Activated CD8-positive, alpha-beta T cell treated with anti-CD3 and anti-CD28 coated beads for 36 hours (primary cell): ENCODE measurements at regions not wholly inside any gene's neighbourhood (a gene's known extent, or its start where the extent isn't known, plus 50 kb on each side); places are given as distances from the start of the nearest gene placed in this dataset.

Source experiments
- ATAC-seq: fragments of 200-7000 bp; cut with Tn5 transposase; one replicate; pipeline ENCODE4 v1.10.0; 2021; ENCODE audit warnings: mild to moderate bottlenecking, moderate library complexity
- CTCF ChIA-PET: fragments of 350-600 bp; sonication (Branson Sonifier 250); formaldehyde crosslinking; loops from one replicate; lab custom pipeline; 2021; ENCODE audit warnings: antibody characterized with exemption; lab: Charles Lee
- POLR2A ChIA-PET: fragments of 350-600 bp; sonication (Branson Sonifier 250); formaldehyde crosslinking; loops from one replicate; lab custom pipeline; 2021; ENCODE audit warnings: antibody characterized with exemption; lab: Charles Lee
- DNase-seq: peaks from one replicate; pipeline ENCODE4 v3.0.0-alpha.2; 2020
- H3K27ac Mint-ChIP-seq: one replicate; pipeline ENCODE4 v1.8.0; 2021; ENCODE audit warnings: mild to moderate bottlenecking, mixed read lengths
- H3K27me3 Mint-ChIP-seq: one replicate; pipeline ENCODE4 v1.8.0; 2021; ENCODE audit warnings: mixed read lengths
- H3K36me3 Mint-ChIP-seq: one replicate; pipeline ENCODE4 v1.8.0; 2021; ENCODE audit warnings: low read depth, mixed read lengths
- H3K4me1 Mint-ChIP-seq: one replicate; pipeline ENCODE4 v1.8.0; 2021; ENCODE audit warnings: low read depth, mixed read lengths
- H3K4me3 Mint-ChIP-seq: one replicate; pipeline ENCODE4 v1.8.0; 2021; ENCODE audit warnings: mild to moderate bottlenecking, moderate library complexity, mixed read lengths
- H3K9me3 Mint-ChIP-seq: one replicate; pipeline ENCODE4 v1.8.0; 2021; ENCODE audit warnings: mixed read lengths
- intact Hi-C: fragments of 100-400 bp; cut with micrococcal nuclease; formaldehyde crosslinking; loops from one replicate; pipeline ENCODE4 v1.10.0; 2022
- TF ChIP-seq, protein P1 (sequence below): fragments of 200-600 bp; IDR thresholded peaks from one replicate; pipeline ENCODE4 v1.8.0; 2022; ENCODE audit warnings: antibody characterized with exemption, mild to moderate bottlenecking

DNA sequence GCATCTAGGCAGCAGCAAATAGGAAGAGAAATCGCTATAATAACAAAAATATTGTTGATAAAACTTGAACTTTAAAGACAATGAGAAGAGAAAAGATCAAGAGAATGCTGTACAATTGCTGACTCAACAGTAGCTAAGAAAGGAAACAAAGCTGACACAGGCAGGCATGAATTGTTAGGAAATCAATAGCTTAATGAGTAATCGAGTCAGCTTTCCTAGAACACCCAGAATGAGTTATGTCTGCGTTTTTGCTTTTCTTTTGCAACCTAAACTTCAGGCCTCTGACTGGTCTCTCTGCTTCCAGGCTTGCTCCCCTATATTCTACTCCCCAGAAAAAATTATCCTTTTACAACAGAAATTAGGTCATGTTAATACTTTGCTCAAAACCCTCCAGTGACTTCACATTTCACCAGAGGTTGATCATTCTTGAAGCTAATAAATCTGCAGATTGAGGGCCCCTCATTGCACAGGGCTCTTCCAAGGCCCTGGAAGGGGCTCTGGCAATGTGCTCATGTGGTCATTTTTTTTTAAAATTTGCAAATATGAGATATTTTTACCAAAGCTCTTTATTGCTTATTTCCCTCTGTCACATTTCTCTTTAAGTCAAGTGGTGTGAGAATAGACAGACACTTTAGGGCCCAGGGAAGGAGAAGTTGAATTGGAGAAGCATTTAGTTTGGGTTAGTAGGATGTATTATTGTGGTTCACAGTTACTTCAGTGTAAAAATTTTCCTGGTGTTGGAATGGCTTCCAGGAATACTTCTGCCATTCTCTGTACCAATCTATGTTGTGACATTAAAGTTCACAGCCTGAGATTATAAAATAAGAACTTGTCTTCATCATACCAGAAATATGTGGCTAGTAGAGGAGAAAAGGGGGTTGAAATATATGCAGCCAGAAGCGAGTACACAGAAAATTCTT is 116.3 kb downstream of the TMCO5A start:
- TF ChIP-seq, protein P1, sequence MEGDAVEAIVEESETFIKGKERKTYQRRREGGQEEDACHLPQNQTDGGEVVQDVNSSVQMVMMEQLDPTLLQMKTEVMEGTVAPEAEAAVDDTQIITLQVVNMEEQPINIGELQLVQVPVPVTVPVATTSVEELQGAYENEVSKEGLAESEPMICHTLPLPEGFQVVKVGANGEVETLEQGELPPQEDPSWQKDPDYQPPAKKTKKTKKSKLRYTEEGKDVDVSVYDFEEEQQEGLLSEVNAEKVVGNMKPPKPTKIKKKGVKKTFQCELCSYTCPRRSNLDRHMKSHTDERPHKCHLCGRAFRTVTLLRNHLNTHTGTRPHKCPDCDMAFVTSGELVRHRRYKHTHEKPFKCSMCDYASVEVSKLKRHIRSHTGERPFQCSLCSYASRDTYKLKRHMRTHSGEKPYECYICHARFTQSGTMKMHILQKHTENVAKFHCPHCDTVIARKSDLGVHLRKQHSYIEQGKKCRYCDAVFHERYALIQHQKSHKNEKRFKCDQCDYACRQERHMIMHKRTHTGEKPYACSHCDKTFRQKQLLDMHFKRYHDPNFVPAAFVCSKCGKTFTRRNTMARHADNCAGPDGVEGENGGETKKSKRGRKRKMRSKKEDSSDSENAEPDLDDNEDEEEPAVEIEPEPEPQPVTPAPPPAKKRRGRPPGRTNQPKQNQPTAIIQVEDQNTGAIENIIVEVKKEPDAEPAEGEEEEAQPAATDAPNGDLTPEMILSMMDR = no peak
- intact Hi-C loops = no loop called here
- ChIA-PET CTCF (no interaction called here), POLR2A (no interaction called here)
- Mint-ChIP-seq H3K4me1 (no peaks in the 10 kb centered on the region), H3K27me3 (no peaks in the 10 kb centered on the region), H3K4me3 (no peak overlapping the region), H3K9me3 (no peaks in the 10 kb centered on the region), H3K27ac (no peak overlapping the region), H3K36me3 (no peaks in the 10 kb centered on the region)
- no peak for ATAC-seq
- no peak for DNase-seq

DNA sequence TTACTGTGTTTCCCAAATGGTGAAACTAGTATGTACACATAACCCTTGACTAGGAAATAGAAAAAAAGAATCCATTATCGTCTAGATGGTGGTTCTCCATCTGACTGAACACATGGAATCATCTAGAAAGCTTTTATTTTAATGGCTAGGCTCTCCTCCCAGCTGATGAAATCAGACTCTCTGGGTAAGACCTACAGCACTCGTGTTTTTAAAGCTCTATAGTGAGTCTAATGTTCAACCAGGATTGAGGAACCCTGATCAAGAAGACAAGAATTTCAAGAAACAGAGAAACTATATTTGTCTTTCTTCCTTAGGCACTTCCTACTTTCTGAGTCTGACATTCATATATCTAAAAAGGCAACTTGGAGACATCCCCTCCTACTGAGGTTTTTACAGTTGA is 118.8 kb downstream of the TMCO5A start:
- POLR2A ChIA-PET = no interaction called here
- ATAC-seq = no peak
- Mint-ChIP-seq H3K9me3 (no peaks in the 10 kb centered on the region), H3K4me3 (no peak overlapping the region), H3K36me3 (no peaks in the 10 kb centered on the region), H3K4me1 (no peaks in the 10 kb centered on the region), H3K27ac (no peak overlapping the region), H3K27me3 (no peaks in the 10 kb centered on the region)
- intact Hi-C loops = no loop called here
- no peak for DNase-seq
- TF ChIP-seq, protein P1 = no peak
- CTCF ChIA-PET = no interaction called here

DNA sequence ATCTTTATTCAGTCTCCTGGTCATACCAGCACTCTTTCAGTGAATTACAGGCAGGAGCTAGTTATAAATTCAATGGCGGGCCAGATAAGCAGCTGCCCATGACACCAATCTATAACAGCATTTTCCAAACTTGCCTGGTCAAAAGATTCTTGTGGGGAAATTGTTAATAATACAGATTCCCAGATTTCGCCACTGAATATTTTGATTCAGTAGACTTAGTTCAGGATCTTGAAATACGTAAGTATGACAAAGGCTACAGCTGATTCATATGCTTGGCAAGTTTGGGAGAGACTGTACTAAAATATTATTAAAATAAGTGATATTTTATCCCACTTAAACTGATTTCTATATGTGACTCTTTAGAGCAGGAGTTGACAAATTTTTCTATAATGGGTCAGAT is 119.3 kb downstream of the TMCO5A start:
- no peak overlapping the region for H3K4me3 Mint-ChIP-seq
- no peaks in the 10 kb centered on the region for H3K36me3 Mint-ChIP-seq
- ATAC-seq (no peak), DNase-seq (no peak)
- H3K9me3 Mint-ChIP-seq = no peaks in the 10 kb centered on the region
- H3K27me3 Mint-ChIP-seq = peaks cover 2% of the 10 kb centered on the region
- TF ChIP-seq, protein P1 = no peak
- no peak overlapping the region for H3K27ac Mint-ChIP-seq
- intact Hi-C loops = no loop called here
- CTCF ChIA-PET = no interaction called here
- H3K4me1 Mint-ChIP-seq = peaks cover 3% of the 10 kb centered on the region
- POLR2A ChIA-PET = no interaction called here

DNA sequence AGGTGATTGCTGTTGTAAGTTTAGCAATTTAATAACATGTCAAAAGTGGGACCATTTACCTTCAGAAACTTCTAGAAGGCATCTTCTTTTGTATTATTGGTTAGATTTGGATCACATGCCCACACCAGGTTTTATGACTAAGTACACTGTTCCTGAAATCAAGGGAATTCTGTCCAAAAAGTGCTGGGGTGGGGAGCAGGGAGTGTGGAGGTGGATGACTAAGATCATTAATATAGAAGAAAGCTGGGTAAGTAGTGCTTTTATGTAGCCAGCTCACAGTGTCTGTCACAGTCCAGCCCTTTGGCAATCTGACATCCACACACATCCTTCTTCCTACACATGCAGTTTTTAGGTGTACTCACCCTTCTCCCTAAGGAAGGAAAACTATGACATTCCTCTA is 120.0 kb downstream of the TMCO5A start:
- no peaks in the 10 kb centered on the region for H3K36me3 Mint-ChIP-seq
- H3K4me3 Mint-ChIP-seq = no peak overlapping the region
- TF ChIP-seq, protein P1 = no peak
- ChIA-PET CTCF (no interaction called here), POLR2A (no interaction called here)
- ATAC-seq (no peak), DNase-seq (no peak)
- H3K4me1 Mint-ChIP-seq = peaks cover 10% of the 10 kb centered on the region
- peaks cover 9% of the 10 kb centered on the region for H3K27me3 Mint-ChIP-seq
- no peaks in the 10 kb centered on the region for H3K9me3 Mint-ChIP-seq
- H3K27ac Mint-ChIP-seq = no peak overlapping the region
- intact Hi-C loops = no loop called here

DNA sequence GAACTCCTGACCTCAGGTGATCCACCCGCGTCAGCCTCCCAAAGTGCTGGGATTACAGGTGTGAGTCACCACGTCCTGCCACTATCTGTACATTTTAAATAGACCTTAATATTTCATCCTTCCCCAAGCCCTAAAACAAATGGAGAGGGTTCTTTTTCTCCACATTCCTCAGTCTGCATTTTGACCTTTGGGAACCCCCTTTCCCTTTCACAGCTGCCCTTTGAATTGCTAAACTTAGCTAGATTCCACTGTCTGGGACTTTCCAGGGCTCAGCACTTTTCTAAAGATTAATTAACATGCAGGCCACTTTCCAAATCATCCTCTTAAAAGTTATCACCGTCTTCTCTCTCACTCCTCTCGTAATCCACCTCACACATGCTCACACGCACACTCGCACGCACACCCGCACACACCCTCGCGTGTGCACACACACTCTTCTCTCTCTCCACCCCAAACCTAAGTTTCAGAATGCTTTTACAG is 124.2 kb downstream of the TMCO5A start:
- CTCF ChIA-PET = interaction anchor here (1.4 kb wide), 1 partner anchor 9 kb away, joined by 4 read pairs; no protein-coding TSS in a partner anchor
- Mint-ChIP-seq H3K27ac (no peak overlapping the region), H3K27me3 (peaks cover 18% of the 10 kb centered on the region), H3K4me3 (no peak overlapping the region), H3K9me3 (no peaks in the 10 kb centered on the region), H3K4me1 (peaks cover 13% of the 10 kb centered on the region), H3K36me3 (no peaks in the 10 kb centered on the region)
- intact Hi-C loops = no loop called here
- TF ChIP-seq, protein P1 = no peak
- DNase-seq = no peak
- POLR2A ChIA-PET = no interaction called here
- ATAC-seq = no peak
